Heart right ventricle (tissue), 16 donors: ENCODE measurements at regions not wholly inside any gene's neighbourhood (a gene's known extent, or its start where the extent isn't known, plus 50 kb on each side); places are given as distances from the start of the nearest gene placed in this dataset.

Source experiments
- ATAC-seq, 8 donors: fragments of 200-7000 bp; cut with Tn5 transposase; one replicate each; pipeline ENCODE4 v1.9.1; 2020; ENCODE audit warnings: mild to moderate bottlenecking in 8 of 8, moderate library complexity in 8 of 8, moderate number of reproducible peaks in 1 of 8
- DNase-seq, 2 donors: peaks; one replicate each; pipeline ENCODE4 v3.0.0-alpha.2; 2020
- H3K27ac ChIP-seq, 10 donors: fragments of 200-600 bp; sonication (generic) in 2 of 10; one replicate each; pipeline versions ENCODE4 v1.5.0 to v1.8.0; 2020 to 2022; ENCODE audit warnings: mild to moderate bottlenecking in 3 of 10
- H3K27me3 ChIP-seq, 7 donors: fragments of 200-600 bp; one replicate each; pipeline ENCODE4 v1.8.0; 2021 to 2022; ENCODE audit warnings: mild to moderate bottlenecking in 2 of 7
- H3K36me3 ChIP-seq, 9 donors: fragments of 200-600 bp; sonication (generic) in 1 of 9; one replicate each; pipeline versions ENCODE4 v1.5.0 to v1.8.0; 2020 to 2022; ENCODE audit warnings: mild to moderate bottlenecking in 2 of 9
- H3K4me1 ChIP-seq, 9 donors: fragments of 200-600 bp; sonication (generic) in 1 of 9; one replicate each; pipeline versions ENCODE4 v1.5.0 to v1.8.0; 2020 to 2022; ENCODE audit warnings: mild to moderate bottlenecking in 4 of 9
- H3K4me3 ChIP-seq, 10 donors: fragments of 200-600 bp; sonication (generic) in 2 of 10; one replicate each; pipeline versions ENCODE4 v1.5.0 to v1.8.0; 2020 to 2022; ENCODE audit warnings: mild to moderate bottlenecking in 7 of 10, moderate library complexity in 2 of 10
- H3K9me3 ChIP-seq, 11 donors: fragments of 200-600 bp in 10 of 11; sonication (generic) in 2 of 11; one replicate each; pipeline versions ENCODE4 v1.5.0 to v1.8.0; 2013 to 2022; ENCODE audit warnings: mild to moderate bottlenecking in 2 of 11, control low read depth in 1 of 11, moderate library complexity in 1 of 11
- WGBS, 2 donors: extraction: QIAGEN DNeasy Blood & Tissue Kit; methylation state at CpG; one replicate each; pipeline ENCODE4 v1.1.7; 2013; ENCODE audit warnings: inconsistent platforms in 1 of 2; 5-methylcytosine and 5-hydroxymethylcytosine counted together
- intact Hi-C, 10 donors: fragments of 100-400 bp; cut with DNase I; formaldehyde crosslinking; loops; one replicate each; pipeline versions ENCODE4 v1.11.1 to v1.14.2; 2022
- TF ChIP-seq, protein P1 (sequence below), 9 donors: fragments of 200-600 bp; sonication (generic) in 2 of 9; IDR thresholded peaks; one replicate each; pipeline versions ENCODE4 v1.5.0 to v1.8.0; 2021 to 2022; ENCODE audit warnings: antibody characterized with exemption in 9 of 9, mild to moderate bottlenecking in 5 of 9, moderate library complexity in 1 of 9
- donor health status: Arrhythmogenic right ventricular cardiomyopathy.
- donor health status: ischemic (EF 13 %, LVEDD 7.1; RV severe dilation, severe dysfunction).
- donor health status: healthy with polysubstance abuse.
- donor health status: DM: no; HTN: yes; CAD: no.
- donor health status: DM: no; HTN: no; CAD: no.
- donor health status: ischemic (EF 25% LVEDD 6.9; RV normal size, moderate dysfunction).
- donor health status: ischemic (EF 25% LVEDD 5.7; RV mildly dilated, moderate dysfunction).
- donor health status: healthy.
- donor health status: DM: yes; HTN: yes; CAD: no.
- donor health status: Ischemic cardiomyopathy.
- donor health status: ischemic (EF 35%, LVEDD 5.7; RV mildly dilated, moderate dysfunction).
- donor health status: nonischemic (EF 11% LVEDD 7.7; RV severe dilation, severe dysfunction).
- donor health status: DM: yes; HTN: yes; CAD: no.
- donor health status: PGD.
- donor health status: ischemic (EF 29% LVEDD 5.4; RV normal size, mild dysfunction).
- donor health status: nonischemic (EF 23%, LVEDD 6.1; RV moderate dilation, normal function).

DNA sequence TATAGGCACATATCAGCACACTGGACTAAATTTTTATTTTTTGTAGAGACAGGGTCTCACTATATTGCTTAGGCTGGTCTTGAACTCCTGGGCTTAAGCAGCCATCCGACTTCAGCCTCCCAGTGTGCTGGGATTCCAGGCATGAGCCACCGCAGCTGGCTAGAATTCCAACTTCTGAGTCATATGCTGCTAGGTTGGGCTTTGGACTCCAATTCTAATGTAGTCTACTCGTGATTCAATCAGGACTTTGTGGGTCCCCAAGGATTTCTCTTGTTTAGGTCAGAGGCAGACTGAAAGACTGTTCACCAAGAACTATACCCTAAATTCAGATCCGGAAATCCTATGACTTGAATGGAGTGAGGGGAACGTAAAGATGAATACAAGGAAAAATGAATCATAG lies 68.2 kb upstream of the CHD1 start:
- no peaks in the 10 kb centered on the region for H3K9me3 ChIP-seq
- H3K27me3 ChIP-seq, result no peaks in the 10 kb centered on the region
- no peaks in the 10 kb centered on the region for H3K36me3 ChIP-seq
- H3K27ac ChIP-seq, result no peak overlapping the region
- TF ChIP-seq, protein P1, sequence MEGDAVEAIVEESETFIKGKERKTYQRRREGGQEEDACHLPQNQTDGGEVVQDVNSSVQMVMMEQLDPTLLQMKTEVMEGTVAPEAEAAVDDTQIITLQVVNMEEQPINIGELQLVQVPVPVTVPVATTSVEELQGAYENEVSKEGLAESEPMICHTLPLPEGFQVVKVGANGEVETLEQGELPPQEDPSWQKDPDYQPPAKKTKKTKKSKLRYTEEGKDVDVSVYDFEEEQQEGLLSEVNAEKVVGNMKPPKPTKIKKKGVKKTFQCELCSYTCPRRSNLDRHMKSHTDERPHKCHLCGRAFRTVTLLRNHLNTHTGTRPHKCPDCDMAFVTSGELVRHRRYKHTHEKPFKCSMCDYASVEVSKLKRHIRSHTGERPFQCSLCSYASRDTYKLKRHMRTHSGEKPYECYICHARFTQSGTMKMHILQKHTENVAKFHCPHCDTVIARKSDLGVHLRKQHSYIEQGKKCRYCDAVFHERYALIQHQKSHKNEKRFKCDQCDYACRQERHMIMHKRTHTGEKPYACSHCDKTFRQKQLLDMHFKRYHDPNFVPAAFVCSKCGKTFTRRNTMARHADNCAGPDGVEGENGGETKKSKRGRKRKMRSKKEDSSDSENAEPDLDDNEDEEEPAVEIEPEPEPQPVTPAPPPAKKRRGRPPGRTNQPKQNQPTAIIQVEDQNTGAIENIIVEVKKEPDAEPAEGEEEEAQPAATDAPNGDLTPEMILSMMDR (IDR thresholded peaks at IDR 0.05), result no peak
- no peak for ATAC-seq
- H3K4me1 ChIP-seq, result peaks cover 0 to 13% (median 0%) of the 10 kb centered on the region in 9 donors
- DNase-seq, result no peak
- 76 to 78% methylated on average over 5 of the region's 5 CpGs for WGBS, 2 donors
- intact Hi-C loops, result no loop called here
- H3K4me3 ChIP-seq, result no peak overlapping the region

DNA sequence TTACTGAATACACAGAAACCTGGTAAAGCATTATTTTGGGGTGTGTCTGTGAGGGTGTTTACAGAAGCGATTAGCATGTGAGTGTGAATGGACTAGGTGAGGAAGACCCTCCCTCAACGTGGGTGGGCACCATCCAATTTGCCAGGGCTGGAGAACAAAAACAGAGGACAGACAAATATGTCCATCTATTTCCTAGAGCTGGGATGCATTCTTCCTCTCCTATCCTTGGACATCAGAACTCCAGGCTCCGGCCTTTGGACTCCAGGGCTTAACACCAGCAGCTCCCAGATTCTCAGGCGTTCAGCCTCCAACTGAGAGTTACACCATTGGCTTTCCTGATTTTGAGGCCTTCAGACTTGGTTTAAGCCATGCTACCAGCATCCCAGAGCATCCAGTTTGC lies 65.8 kb upstream of the CHD1 start:
- intact Hi-C loops, result no loop called here
- DNase-seq (no peak), ATAC-seq (no peak)
- no peak overlapping the region for H3K27ac ChIP-seq
- WGBS, 2 donors, result 78 to 83% methylated on average over 4 of the region's 4 CpGs
- H3K9me3 ChIP-seq, result no peaks in the 10 kb centered on the region
- H3K36me3 ChIP-seq, result no peaks in the 10 kb centered on the region
- H3K27me3 ChIP-seq, result no peaks in the 10 kb centered on the region
- peaks cover 0 to under 1% (median 0%) of the 10 kb centered on the region in 9 donors for H3K4me1 ChIP-seq
- H3K4me3 ChIP-seq, result no peak overlapping the region
- TF ChIP-seq, protein P1 (IDR thresholded peaks at IDR 0.05), result no peak

DNA sequence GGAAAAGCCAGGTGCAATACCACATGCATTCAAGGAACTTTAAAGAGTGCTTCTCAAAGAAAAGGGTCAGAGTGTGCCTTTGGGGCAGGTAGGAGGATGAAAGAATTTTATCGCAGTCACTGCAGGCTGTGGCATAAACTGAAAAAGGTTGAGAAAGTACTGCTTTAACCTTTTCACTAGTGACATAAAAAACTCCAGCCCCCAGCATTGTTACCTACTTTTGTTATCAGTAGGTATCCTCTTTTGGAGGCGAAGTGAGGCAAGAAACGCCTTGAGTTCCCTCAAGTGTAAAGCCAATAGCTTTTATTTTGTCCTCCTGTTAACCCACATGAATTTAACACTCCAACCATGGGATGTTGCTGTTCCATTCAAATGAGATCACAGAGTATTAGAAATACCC lies 64.7 kb upstream of the CHD1 start:
- WGBS, 2 donors, result 74 to 76% methylated on average over 3 of the region's 3 CpGs
- H3K27ac ChIP-seq, result no peak overlapping the region
- TF ChIP-seq, protein P1 (IDR thresholded peaks at IDR 0.05), result no peak
- no peaks in the 10 kb centered on the region for H3K36me3 ChIP-seq
- ATAC-seq, result no peak
- peaks cover 0 to 3% (median 0%) of the 10 kb centered on the region in 9 donors for H3K4me1 ChIP-seq
- no peak overlapping the region for H3K4me3 ChIP-seq
- no peaks in the 10 kb centered on the region for H3K27me3 ChIP-seq
- intact Hi-C loops, result no loop called here
- no peak for DNase-seq
- peaks cover 0 to 4% (median 0%) of the 10 kb centered on the region in 11 donors for H3K9me3 ChIP-seq

DNA sequence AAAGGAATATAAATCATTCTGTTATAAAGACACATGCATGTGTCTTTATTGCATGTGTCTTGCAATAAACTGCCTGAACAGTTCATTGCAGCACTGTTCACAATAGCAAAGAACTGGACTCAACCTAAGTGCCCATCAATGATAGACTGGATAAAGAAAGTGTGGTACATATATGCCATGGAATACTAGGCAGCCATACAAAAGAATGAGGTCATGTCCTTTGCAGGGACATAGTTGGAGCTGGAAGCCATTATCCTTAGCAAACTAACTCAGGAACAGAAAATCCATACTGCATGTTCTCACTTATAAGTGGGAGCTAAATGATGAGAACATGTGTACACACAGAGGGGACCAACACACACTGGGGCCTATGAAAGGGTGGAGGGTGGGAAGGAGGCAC lies 63.7 kb upstream of the CHD1 start:
- Histone ChIP-seq H3K27me3 (no peaks in the 10 kb centered on the region), H3K4me1 (peaks cover 0 to 3% (median 0%) of the 10 kb centered on the region in 9 donors), H3K4me3 (no peak overlapping the region), H3K9me3 (peaks cover 0 to 4% (median 0%) of the 10 kb centered on the region in 11 donors), H3K27ac (no peak overlapping the region), H3K36me3 (no peaks in the 10 kb centered on the region)
- TF ChIP-seq, protein P1 (IDR thresholded peaks at IDR 0.05), result no peak
- no peak for ATAC-seq
- DNase-seq, result no peak
- intact Hi-C loops, result no loop called here
